Retina (tissue), 1 donor: ENCODE measurements at regions not wholly inside any gene's neighbourhood (a gene's known extent, or its start where the extent isn't known, plus 50 kb on each side); places are given as distances from the start of the nearest gene placed in this dataset.

Experiments used
- DNase-seq: peaks from one replicate; pipeline ENCODE4 v3.0.0-alpha.2; 2016

DNA sequence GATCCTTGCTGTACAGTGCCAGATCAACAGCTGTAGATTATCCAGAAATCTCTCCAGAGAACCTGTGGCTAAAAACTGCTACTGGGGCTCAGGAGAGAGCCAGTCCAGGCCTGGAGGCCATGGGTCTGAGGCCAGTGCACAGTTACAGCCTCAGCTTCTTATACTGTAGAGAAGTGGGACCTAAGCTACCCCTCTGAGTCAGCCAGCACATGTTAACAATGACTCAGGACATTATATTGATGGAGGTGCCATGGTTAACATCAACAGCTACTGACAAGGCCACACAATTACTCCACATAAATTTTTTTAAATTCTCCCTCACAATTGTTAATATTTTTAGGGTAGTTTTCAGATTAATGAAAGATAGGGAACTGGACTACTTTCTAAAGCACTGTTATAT, 138.5 kb downstream of the RBM26 start:
- no peak for DNase-seq

DNA sequence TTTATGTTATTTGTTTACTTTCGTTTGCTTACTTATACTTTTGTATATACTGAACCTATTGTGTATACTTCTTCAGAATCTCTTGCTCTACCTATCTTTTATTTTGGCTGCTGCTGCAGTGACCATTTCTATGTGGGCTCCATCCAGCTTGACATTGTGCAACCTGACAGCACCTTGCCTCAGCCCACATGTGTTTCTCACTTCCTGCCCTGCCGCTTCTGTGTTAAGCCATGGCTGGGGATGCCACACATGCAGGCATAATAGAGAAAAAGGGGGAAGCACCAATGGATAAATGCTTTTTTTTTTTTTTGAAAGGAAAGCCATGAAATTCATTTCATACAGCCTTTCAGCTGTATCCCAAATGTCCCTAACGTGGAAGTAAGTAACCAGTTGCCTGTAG, 147.6 kb downstream of the RBM26 start:
- no peak for DNase-seq

GRCh38 chr13:79246578-79246949, 159.5 kb downstream of the RBM26 start:
- no peak for DNase-seq

DNA sequence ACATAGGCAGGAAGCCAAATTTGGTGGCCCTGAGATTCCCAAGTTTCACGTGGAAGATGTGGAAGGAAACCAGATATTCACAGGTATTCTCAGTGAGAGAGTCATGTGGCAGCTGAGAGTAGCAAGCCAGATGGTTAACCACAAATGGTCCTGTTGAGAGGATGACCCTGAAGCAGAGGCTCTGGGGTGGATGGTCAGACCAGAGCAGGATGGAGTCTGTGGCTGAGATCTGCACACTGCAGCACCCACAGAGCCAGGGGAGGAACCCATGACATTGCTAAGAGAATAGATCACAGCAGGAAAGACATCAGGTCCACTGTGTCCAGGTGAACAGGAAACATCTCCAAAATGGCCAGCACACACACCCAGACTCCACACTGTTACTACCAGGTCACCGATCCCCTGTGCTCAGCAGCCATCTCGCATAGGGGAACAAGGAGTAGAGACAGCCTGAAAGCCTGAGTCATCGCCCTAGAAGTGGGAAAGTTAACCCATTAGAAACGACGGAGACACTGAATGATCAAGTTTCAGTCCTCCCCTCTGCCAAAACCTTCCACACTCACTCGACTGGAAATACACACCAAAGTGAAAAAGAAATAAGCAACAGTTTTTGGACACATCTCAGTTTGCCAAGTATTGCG, 160.0 kb downstream of the RBM26 start:
- DNase-seq: no peak

- DNase-seq: no peak
Observed at GRCh38 chr13:79241697-79242096, 164.4 kb downstream of the RBM26 start.

- DNase-seq: no peak
Observed at GRCh38 chr13:79237981-79238380, 168.1 kb downstream of the RBM26 start.

- DNase-seq: no peak
Observed at GRCh38 chr13:79231887-79232286, 174.2 kb downstream of the RBM26 start.

GRCh38 chr13:79229761-79230160, 176.3 kb downstream of the RBM26 start:
- no peak for DNase-seq

- DNase-seq: no peak
Observed at GRCh38 chr13:79228972-79229371, 177.1 kb downstream of the RBM26 start.

DNA sequence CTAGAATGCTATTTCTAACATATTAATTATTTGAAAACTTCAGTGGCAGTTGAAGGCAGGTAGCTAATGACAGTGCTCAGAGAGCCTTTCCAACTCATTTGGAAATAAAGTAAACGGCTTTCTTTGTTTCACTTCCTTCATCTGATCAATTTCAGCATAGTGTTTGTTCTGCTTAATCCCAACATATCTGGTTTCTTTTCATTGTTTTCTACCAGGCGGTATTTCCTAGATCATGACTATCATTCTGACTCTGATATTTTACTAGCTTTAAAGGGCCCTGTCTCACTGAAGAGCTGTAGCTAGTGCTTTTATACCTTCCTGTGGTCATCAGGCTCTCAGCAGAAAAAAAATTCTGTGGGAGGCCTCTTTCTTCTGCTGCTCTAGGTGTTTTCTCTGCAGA, 178.6 kb downstream of the RBM26 start:
- DNase-seq: no peak

DNA sequence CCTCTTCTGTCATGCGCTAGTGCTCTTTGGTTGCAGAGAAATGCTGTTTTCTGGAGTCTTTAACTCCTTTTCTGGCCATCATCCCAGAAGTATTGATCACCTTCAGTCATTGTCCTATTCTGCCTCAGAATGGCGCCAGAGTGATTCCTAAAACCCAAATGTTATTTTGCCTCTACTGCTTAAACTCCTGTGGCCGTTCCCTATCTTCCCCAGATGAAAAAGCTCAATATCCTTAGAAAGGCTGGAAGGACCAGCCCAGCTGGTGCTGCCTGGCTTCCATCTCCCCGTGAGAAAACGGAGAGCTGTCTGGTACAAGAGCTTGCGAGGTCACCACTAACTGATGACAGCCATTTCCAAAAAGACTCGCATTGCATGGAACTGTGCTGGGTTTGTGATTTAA, 179.1 kb downstream of the RBM26 start:
- no peak for DNase-seq

- DNase-seq: no peak
Observed at GRCh38 chr13:79226250-79226649, 179.8 kb downstream of the RBM26 start.

DNA sequence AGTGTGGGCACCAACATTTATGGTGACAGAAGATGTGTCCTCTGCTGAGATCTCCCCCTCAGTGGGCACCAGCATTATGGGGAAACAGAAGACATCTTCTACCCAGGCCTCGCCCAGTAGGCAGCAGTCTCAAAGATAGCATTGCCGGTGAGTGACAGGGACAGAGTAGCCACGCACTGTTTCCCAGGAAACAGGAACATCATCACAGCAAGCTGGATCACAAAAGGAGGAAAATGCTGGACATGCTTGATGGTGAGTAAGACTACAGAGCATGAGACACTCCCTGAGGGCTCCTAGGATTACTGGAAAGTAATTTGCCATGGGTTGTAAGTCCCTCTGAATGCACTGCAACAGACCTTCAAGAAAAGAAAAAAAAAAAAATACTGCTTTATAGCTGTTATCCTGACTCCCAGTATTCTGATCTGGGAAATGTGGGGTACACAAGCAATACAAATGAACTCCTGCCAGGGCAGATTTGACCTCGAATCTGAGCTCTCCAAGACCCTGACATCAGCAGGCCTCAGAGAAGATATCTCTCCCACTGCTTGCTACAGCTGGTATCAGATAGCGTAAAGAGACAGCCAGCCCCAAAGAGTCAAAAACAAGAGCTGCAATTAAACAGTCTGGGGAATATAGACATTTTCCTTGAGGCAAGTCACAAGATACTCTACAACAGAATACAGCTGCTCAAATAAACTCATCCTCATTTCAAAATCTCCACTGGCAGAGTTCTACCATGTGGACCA, 180.4 kb downstream of the RBM26 start:
- no peak for DNase-seq

- DNase-seq: no peak
Observed at GRCh38 chr13:79222427-79223205, 183.4 kb downstream of the RBM26 start.

- DNase-seq: no peak
Observed at GRCh38 chr13:79212064-79212619, 193.9 kb downstream of the RBM26 start.

DNA sequence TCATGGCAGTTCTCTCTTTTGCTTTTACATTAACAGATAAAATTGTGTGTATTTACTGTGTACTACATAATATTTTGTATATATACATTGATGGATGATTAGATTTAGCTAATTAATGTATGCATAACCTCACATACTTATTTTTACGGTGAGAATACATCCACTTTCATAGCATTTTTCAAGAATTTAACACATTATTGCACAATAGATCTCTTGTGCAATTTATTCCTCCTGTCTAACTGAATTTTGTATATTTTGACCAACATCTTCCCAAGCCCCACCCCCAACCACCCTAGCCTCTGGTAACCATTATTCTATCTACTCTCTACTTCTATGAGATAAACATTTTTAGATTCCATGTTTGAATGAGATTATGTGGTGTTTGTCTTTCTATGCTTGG, 194.7 kb downstream of the RBM26 start:
- DNase-seq: no peak

DNA sequence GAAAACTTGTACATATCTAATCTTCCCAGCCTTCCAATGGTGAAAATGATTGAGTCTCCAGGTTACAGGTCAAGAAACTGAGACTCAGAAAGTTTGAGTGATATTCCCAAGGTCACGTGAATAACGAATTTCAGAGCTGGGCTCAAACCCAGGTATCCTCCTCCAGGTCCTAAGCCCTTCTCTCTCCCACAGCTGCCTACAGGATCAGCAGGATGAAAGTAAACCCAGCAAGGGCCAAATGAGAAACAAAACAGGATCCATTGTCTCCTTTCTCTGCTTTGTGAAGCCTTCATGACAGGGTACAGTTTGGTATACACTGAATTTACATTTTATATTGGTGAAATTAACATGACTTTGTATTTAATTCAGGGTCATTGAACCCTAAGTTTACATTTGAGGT, 208.1 kb downstream of the RBM26 start:
- DNase-seq: no peak

- no peak for DNase-seq
Observed at GRCh38 chr13:79196843-79197242, 209.2 kb downstream of the RBM26 start.

DNA sequence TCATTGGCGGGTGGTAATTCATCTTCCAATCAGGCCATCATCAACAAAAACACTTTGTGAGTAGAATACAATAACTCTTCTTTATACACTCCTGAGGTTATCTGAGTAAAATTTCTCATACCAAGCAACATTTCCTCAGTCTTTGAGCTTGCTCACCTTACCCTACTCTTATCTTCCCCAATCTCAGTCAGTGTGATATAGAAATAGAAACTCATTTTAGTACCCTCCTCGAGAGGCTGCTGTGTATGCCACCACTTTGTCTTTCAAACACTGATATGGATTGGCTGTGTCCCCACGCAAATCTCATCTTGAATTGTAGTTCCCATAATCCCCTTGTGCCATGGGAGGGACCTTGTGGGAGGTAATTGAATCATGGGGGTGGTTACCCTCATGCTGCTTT, 209.7 kb downstream of the RBM26 start:
- no peak for DNase-seq

DNA sequence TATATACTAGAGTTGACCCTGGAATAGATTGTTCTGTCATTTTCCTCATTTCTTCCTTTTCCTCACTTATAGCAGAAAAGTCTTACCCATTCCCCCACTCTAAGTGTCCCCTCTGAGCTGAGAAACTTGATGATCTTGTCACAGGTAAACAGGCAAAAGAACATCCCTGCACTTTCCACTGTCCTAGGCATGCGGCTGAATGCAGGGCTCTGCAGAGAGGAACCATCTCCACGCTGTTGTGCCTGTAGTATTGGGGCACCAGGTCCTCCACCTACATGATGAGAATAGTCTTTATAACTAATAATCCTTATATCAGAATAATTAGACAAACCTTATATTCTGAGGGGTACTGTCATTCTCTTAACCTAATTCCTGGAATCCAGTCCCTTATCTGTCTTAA, 211.3 kb downstream of the RBM26 start:
- no peak for DNase-seq

DNA sequence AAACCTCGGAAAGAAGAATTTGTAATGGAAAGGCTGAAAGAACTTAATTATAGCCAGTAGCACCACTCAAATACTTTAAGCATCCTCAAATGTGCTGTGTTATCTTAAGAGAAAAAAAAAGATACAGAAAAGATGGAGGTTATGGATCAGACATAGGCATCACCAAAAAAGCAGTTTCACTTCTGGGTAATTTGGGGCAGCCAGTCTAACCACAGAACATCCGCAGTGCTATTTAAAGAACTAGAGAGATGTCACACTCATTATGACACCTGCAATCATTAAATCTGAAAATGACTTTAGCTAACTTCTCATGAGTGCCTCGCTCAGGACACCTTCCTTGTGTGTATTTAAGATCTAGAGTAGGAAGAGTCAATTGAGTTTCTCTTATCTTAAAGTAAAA, 211.8 kb downstream of the RBM26 start:
- no peak for DNase-seq

DNA sequence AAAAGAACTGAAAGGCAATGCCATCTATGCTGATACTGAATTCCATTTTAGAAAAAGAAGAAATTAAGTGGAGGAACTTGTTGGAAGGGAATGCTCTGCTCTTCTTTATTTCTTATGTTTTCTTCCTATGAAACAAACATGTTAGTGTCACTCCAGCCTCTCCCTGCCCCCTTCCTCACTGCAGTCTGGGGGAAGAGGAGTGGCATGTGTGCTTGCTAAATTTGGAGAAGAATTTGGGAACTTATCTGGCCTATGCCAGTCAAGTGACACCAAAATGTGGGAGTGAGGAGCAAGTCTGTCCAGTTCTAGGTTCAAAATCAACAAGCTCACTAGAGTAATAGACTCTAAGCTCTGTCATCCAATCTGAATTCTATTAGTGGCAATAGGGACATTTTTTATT, 214.6 kb downstream of the RBM26 start:
- no peak for DNase-seq

- DNase-seq: no peak
Observed at GRCh38 chr13:79190932-79191331, 215.1 kb downstream of the RBM26 start.
